CD4-positive, alpha-beta T cell treated with Interleukin-1 beta for 1 hour (primary cell): ENCODE measurements at regions not wholly inside any gene's neighbourhood (a gene's known extent, or its start where the extent isn't known, plus 50 kb on each side); places are given as distances from the start of the nearest gene placed in this dataset.

ENCODE experiments used
- DNase-seq, 2 donors: peaks; one replicate each; pipeline ENCODE4 v3.0.0-alpha.2; 2020 to 2022

- no peak for DNase-seq
Measured at GRCh38 chr14:100381395-100382105, 58.4 kb downstream of the SLC25A47 start.

GRCh38 chr14:100382106-100382455 is 58.9 kb downstream of the SLC25A47 start:
- DNase-seq, result no peak

- DNase-seq, result peak; percentile 60 to 71
Measured at GRCh38 chr14:100383727-100384158, 60.6 kb downstream of the SLC25A47 start.

GRCh38 chr14:100384277-100384676 is 61.1 kb downstream of the SLC25A47 start:
- DNase-seq, result no peak

- no peak for DNase-seq
Measured at GRCh38 chr14:100384819-100385813, 62.0 kb downstream of the SLC25A47 start.

GRCh38 chr14:100386121-100386520 is 63.0 kb downstream of the SLC25A47 start:
- no peak for DNase-seq

GRCh38 chr14:100386846-100387245 is 63.7 kb downstream of the SLC25A47 start:
- no peak for DNase-seq

GRCh38 chr14:100387450-100387849 is 64.3 kb downstream of the SLC25A47 start:
- no peak for DNase-seq

GRCh38 chr14:100388103-100389054 is 65.2 kb downstream of the SLC25A47 start:
- DNase-seq, result no peak

GRCh38 chr14:100389497-100390104 is 66.5 kb downstream of the SLC25A47 start:
- DNase-seq, result no peak

- no peak for DNase-seq
Measured at GRCh38 chr14:100391173-100391572, 68.0 kb downstream of the SLC25A47 start.

- no peak for DNase-seq
Measured at GRCh38 chr14:100391724-100392123, 68.6 kb downstream of the SLC25A47 start.

- no peak for DNase-seq
Measured at GRCh38 chr14:100392356-100392755, 69.2 kb downstream of the SLC25A47 start.

GRCh38 chr14:100393362-100393761 is 70.2 kb downstream of the SLC25A47 start:
- DNase-seq, result no peak

- no peak for DNase-seq
Measured at GRCh38 chr14:100393906-100394732, 71.0 kb downstream of the SLC25A47 start.

GRCh38 chr14:100394886-100395672 is 71.9 kb downstream of the SLC25A47 start:
- DNase-seq, result no peak

GRCh38 chr14:100396266-100396795 is 73.2 kb downstream of the SLC25A47 start:
- no peak for DNase-seq

GRCh38 chr14:100397005-100397404 is 73.9 kb downstream of the SLC25A47 start:
- no peak for DNase-seq

- DNase-seq, result no peak
Measured at GRCh38 chr14:100398044-100398443, 74.9 kb downstream of the SLC25A47 start.
